SK-N-SH (cell line): ENCODE measurements at regions not wholly inside any gene's neighbourhood (a gene's known extent, or its start where the extent isn't known, plus 50 kb on each side); places are given as distances from the start of the nearest gene placed in this dataset.

Experiments
- CTCF ChIA-PET: fragments of 300-600, 350-600 bp; formaldehyde crosslinking; extraction: SDS; loops from one replicate; lab custom pipeline; 2021; lab: Yijun Ruan, JAX
- POLR2A ChIA-PET: fragments of 350-600 bp; sonication (Branson Sonifier 250); formaldehyde crosslinking; extraction: SDS; loops from one replicate; lab custom pipeline; 2020; ENCODE audit warnings: antibody characterized with exemption, inconsistent platforms; lab: Yijun Ruan, JAX
- DNase-seq: peaks from one replicate; pipeline ENCODE4 v3.0.0; 2012
- H2AFZ ChIP-seq: fragments of 200-600 bp; sonication (generic); 2 replicates; pipeline ENCODE4 v1.8.1; 2016; ENCODE audit warnings: antibody characterized with exemption, mild to moderate bottlenecking, low read depth
- H3F3A ChIP-seq: fragments of 200-600 bp; sonication (generic); replicated peaks from 2 replicates; pipeline ENCODE3; 2016; ENCODE audit warnings: antibody characterized with exemption, mild to moderate bottlenecking; ENCODE audit not compliant: insufficient read depth
- H3K27ac ChIP-seq, 2 experiments: fragments of 200-500 bp in 1 of 2; fragments of 200-600 bp in 1 of 2; sonication (Bioruptor generic) in 1 of 2; sonication (generic), shearing (Covaris generic) in 1 of 2; 2 replicates each; pipeline versions ENCODE4 v1.5.1 to v1.6.1; 2014 to 2016; ENCODE audit warnings: low read depth in 2 of 2, inconsistent platforms in 1 of 2, low read length in 1 of 2, mild to moderate bottlenecking in 1 of 2, mixed read lengths in 1 of 2
- H3K27me3 ChIP-seq: fragments of 200-600 bp; sonication (generic), shearing (Covaris generic); 2 replicates; pipeline ENCODE4 v1.6.1; 2016; ENCODE audit warnings: mixed run types; ENCODE audit not compliant: insufficient read depth
- H3K36me3 ChIP-seq, 2 experiments: fragments of 200-500 bp in 1 of 2; fragments of 200-600 bp in 1 of 2; sonication (Bioruptor generic) in 1 of 2; sonication (generic) in 1 of 2; replicated peaks in 1 of 2; 2 replicates each; pipeline versions ENCODE3 to v1.5.1; 2014 to 2016; ENCODE audit warnings: low read length in 1 of 2, mild to moderate bottlenecking in 1 of 2; ENCODE audit not compliant: insufficient read depth in 2 of 2, control insufficient read depth in 1 of 2
- H3K4me1 ChIP-seq, 2 experiments: fragments of 200-500 bp in 1 of 2; fragments of 200-600 bp in 1 of 2; sonication (Bioruptor generic) in 1 of 2; sonication (generic), shearing (Covaris generic) in 1 of 2; 2 replicates each; pipeline versions ENCODE4 v1.5.1 to v1.6.1; 2014 to 2016; ENCODE audit warnings: low read depth in 1 of 2, low read length in 1 of 2, mixed run types in 1 of 2; ENCODE audit not compliant: insufficient read depth in 2 of 2, control insufficient read depth in 1 of 2
- H3K4me2 ChIP-seq: fragments of 200-600 bp; sonication (generic), shearing (Covaris generic); 2 replicates; pipeline ENCODE4 v1.6.1; 2017; ENCODE audit warnings: mixed run types
- H3K4me3 ChIP-seq, 2 experiments: fragments of 200-500 bp in 1 of 2; fragments of 200-600 bp in 1 of 2; sonication (Bioruptor generic) in 1 of 2; sonication (generic), shearing (Covaris generic) in 1 of 2; 2 replicates each; pipeline versions ENCODE4 v1.5.1 to v1.8.1; 2014 to 2016; ENCODE audit warnings: low read depth in 2 of 2, inconsistent platforms in 1 of 2, low read length in 1 of 2, mild to moderate bottlenecking in 1 of 2, mixed read lengths in 1 of 2, moderate library complexity in 1 of 2
- H3K79me2 ChIP-seq: fragments of 200-600 bp; sonication (generic); 2 replicates; pipeline ENCODE4 v1.8.1; 2017; ENCODE audit warnings: mild to moderate bottlenecking; ENCODE audit not compliant: insufficient read depth
- H3K9ac ChIP-seq: fragments of 200-600 bp; sonication (generic); 2 replicates; pipeline ENCODE4 v1.6.1; 2017; ENCODE audit warnings: mixed run types
- H3K9me2 ChIP-seq: fragments of 200-600 bp; sonication (generic); 2 replicates; pipeline ENCODE4 v1.6.1; 2017; ENCODE audit warnings: mixed run types
- H3K9me3 ChIP-seq: fragments of 200-600 bp; sonication (generic); 2 replicates; pipeline ENCODE4 v1.6.1; 2017; ENCODE audit warnings: mixed run types, mild to moderate bottlenecking, moderate library complexity
- H4K20me1 ChIP-seq: fragments of 200-600 bp; sonication (generic); 2 replicates; pipeline ENCODE4 v1.6.1; 2017; ENCODE audit warnings: mild to moderate bottlenecking, mixed run types; ENCODE audit not compliant: insufficient read depth
- ELF1 ChIP-seq: IDR thresholded peaks from 2 replicates; pipeline ENCODE4 v1.4.0; 2012
- FOXJ3 ChIP-seq: sonication (generic); formaldehyde crosslinking; IDR thresholded peaks from 2 replicates; pipeline ENCODE4 v1.5.1; 2020; ENCODE audit warnings: mild to moderate bottlenecking, missing genetic modification reagents
- FOXM1 ChIP-seq: IDR thresholded peaks from 2 replicates; pipeline ENCODE4 v1.4.0; 2012; ENCODE audit warnings: low read depth, mild to moderate bottlenecking
- GATA2 ChIP-seq: sonication (generic); formaldehyde crosslinking; IDR thresholded peaks from 2 replicates; pipeline ENCODE4 v1.5.0; 2020; ENCODE audit warnings: mild to moderate bottlenecking, missing genetic modification reagents
- MEF2A ChIP-seq: IDR thresholded peaks from 2 replicates; pipeline ENCODE4 v1.4.0; 2012; ENCODE audit warnings: low read depth, borderline replicate concordance
- RCOR1 ChIP-seq: fragments of 150-350 bp; IDR thresholded peaks from 2 replicates; pipeline ENCODE4 v1.6.1; 2017; ENCODE audit warnings: antibody characterized with exemption, low read length
- TCF12 ChIP-seq: IDR thresholded peaks from 2 replicates; pipeline ENCODE4 v1.4.0; 2012
- YY1 ChIP-seq: IDR thresholded peaks from 2 replicates; pipeline ENCODE4 v1.4.0; 2012; ENCODE audit warnings: low read depth, mild to moderate bottlenecking
- WGBS: methylation state at CpG from one replicate; pipeline ENCODE4 v1.1.6; 2017; ENCODE audit warnings: low lambda C conversion rate; 5-methylcytosine and 5-hydroxymethylcytosine counted together
- TF ChIP-seq, protein P1 (sequence below): fragments of 200-600 bp; sonication (generic); IDR thresholded peaks from 2 replicates; pipeline ENCODE4 v1.6.1; 2017; ENCODE audit warnings: antibody characterized with exemption, mild to moderate bottlenecking, moderate library complexity
- TF ChIP-seq, protein P2 (sequence below): IDR thresholded peaks from 2 replicates; pipeline ENCODE4 v1.4.0; 2012; ENCODE audit warnings: low read depth, borderline replicate concordance
- TF ChIP-seq, protein P3 (sequence below): fragments of 150-350 bp; IDR thresholded peaks from 2 replicates; pipeline ENCODE4 v1.6.1; 2017; ENCODE audit warnings: antibody characterized with exemption, low read length, low read depth, borderline replicate concordance
- TF ChIP-seq, protein P4 (sequence below): IDR thresholded peaks from 2 replicates; pipeline ENCODE4 v1.6.1; 2012; ENCODE audit warnings: mild to moderate bottlenecking, low read depth, low read length, moderate library complexity

DNA sequence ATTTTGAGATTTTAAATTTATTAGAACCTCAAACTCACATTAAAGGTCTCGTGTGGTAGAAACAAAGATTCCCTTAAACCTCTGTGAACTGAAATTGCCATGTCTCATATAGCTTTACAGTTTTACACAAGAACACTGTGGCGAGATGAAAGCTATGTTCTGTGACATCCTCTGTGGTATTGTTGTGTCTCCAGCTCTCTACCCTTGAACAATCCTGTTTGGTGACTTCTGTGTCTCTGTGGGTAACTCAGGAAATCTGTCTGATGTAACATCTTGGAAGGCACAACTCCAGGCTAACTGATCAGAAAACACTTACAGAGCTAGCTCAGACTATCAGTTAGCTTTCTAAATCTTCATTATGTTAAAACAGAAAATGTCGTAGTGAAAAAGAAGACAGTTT, 318.8 kb upstream of the GBE1 start:
- Histone ChIP-seq H3K9me3 (no peaks in the 10 kb centered on the region), H3K36me3 (no peaks in the 10 kb centered on the region), H4K20me1 (no peaks in the 10 kb centered on the region), H3K4me1 (peaks cover 0 to 17% of the 10 kb centered on the region in 2 experiments; a peak in 2 of 4 replicates), H3K4me2 (no peak overlapping the region; the same call in 1 of the 2 replicates), H3K4me3 (no peak overlapping the region), H3F3A (no peaks in the 10 kb centered on the region), H3K27ac (peak overlapping the region in 1 of 2 experiments; percentile 39; a peak in 1 of 4 replicates), H2AFZ (0 out of 2 replicates have a peak overlapping the region, but pooled peaks have one; percentile 26), H3K9me2 (no peaks in the 10 kb centered on the region), H3K27me3 (no peaks in the 10 kb centered on the region)
- CTCF ChIA-PET, result interaction anchor here (1.3 to 1.5 kb wide), 2 partner anchors 17 to 53 kb away, joined by 3 to 5 read pairs; no protein-coding TSS in a partner anchor
- WGBS, result 70% methylated on average over 3 of the region's 3 CpGs
- POLR2A ChIA-PET, result no interaction called here
- TF ChIP-seq, protein P1, sequence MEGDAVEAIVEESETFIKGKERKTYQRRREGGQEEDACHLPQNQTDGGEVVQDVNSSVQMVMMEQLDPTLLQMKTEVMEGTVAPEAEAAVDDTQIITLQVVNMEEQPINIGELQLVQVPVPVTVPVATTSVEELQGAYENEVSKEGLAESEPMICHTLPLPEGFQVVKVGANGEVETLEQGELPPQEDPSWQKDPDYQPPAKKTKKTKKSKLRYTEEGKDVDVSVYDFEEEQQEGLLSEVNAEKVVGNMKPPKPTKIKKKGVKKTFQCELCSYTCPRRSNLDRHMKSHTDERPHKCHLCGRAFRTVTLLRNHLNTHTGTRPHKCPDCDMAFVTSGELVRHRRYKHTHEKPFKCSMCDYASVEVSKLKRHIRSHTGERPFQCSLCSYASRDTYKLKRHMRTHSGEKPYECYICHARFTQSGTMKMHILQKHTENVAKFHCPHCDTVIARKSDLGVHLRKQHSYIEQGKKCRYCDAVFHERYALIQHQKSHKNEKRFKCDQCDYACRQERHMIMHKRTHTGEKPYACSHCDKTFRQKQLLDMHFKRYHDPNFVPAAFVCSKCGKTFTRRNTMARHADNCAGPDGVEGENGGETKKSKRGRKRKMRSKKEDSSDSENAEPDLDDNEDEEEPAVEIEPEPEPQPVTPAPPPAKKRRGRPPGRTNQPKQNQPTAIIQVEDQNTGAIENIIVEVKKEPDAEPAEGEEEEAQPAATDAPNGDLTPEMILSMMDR, result no peak
- TF ChIP-seq YY1 (no peak), TCF12 (no peak), FOXM1 (no peak), ELF1 (no peak), RCOR1 (no peak), GATA2 (CRISPR knock-in tag) (no peak), MEF2A (no peak), FOXJ3 (CRISPR knock-in tag) (no peak)
- TF ChIP-seq, protein P2, sequence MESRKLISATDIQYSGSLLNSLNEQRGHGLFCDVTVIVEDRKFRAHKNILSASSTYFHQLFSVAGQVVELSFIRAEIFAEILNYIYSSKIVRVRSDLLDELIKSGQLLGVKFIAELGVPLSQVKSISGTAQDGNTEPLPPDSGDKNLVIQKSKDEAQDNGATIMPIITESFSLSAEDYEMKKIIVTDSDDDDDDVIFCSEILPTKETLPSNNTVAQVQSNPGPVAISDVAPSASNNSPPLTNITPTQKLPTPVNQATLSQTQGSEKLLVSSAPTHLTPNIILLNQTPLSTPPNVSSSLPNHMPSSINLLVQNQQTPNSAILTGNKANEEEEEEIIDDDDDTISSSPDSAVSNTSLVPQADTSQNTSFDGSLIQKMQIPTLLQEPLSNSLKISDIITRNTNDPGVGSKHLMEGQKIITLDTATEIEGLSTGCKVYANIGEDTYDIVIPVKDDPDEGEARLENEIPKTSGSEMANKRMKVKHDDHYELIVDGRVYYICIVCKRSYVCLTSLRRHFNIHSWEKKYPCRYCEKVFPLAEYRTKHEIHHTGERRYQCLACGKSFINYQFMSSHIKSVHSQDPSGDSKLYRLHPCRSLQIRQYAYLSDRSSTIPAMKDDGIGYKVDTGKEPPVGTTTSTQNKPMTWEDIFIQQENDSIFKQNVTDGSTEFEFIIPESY, result no peak
- TF ChIP-seq, protein P3, sequence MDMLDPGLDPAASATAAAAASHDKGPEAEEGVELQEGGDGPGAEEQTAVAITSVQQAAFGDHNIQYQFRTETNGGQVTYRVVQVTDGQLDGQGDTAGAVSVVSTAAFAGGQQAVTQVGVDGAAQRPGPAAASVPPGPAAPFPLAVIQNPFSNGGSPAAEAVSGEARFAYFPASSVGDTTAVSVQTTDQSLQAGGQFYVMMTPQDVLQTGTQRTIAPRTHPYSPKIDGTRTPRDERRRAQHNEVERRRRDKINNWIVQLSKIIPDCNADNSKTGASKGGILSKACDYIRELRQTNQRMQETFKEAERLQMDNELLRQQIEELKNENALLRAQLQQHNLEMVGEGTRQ, result no peak
- TF ChIP-seq, protein P4, sequence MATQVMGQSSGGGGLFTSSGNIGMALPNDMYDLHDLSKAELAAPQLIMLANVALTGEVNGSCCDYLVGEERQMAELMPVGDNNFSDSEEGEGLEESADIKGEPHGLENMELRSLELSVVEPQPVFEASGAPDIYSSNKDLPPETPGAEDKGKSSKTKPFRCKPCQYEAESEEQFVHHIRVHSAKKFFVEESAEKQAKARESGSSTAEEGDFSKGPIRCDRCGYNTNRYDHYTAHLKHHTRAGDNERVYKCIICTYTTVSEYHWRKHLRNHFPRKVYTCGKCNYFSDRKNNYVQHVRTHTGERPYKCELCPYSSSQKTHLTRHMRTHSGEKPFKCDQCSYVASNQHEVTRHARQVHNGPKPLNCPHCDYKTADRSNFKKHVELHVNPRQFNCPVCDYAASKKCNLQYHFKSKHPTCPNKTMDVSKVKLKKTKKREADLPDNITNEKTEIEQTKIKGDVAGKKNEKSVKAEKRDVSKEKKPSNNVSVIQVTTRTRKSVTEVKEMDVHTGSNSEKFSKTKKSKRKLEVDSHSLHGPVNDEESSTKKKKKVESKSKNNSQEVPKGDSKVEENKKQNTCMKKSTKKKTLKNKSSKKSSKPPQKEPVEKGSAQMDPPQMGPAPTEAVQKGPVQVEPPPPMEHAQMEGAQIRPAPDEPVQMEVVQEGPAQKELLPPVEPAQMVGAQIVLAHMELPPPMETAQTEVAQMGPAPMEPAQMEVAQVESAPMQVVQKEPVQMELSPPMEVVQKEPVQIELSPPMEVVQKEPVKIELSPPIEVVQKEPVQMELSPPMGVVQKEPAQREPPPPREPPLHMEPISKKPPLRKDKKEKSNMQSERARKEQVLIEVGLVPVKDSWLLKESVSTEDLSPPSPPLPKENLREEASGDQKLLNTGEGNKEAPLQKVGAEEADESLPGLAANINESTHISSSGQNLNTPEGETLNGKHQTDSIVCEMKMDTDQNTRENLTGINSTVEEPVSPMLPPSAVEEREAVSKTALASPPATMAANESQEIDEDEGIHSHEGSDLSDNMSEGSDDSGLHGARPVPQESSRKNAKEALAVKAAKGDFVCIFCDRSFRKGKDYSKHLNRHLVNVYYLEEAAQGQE, result no peak
- TF ChIP-seq, all 33 proteins: peak for 0
- no peak overlapping the region; the same call in 1 of the 2 replicates for H3K9ac ChIP-seq
- no peak for DNase-seq
- H3K79me2 ChIP-seq, result no peaks in the 10 kb centered on the region
